ENCODE measurements at regions not wholly inside any gene's neighbourhood (a gene's known extent, or its start where the extent isn't known, plus 50 kb on each side); places are given as distances from the start of the nearest gene placed in this dataset.

GRCh38 chr2:212935752-212936151 lies 215.7 kb downstream of the IKZF2 start:
- Mint-ChIP-seq H3K27me3 (ENCODE audit: low read depth in 2 of 2) (no peaks in the 10 kb centered on the region), H3K9me3 (no peaks in the 10 kb centered on the region), H3K4me1 (peaks cover 1 to 9% of the 10 kb centered on the region in 2 donors), H3K27ac (no peak overlapping the region), H3K4me3 (no peak overlapping the region), H3K36me3 (peaks cover 19% of the 10 kb centered on the region)
- Histone ChIP-seq H3K4me3 (ENCODE audit: low read length) (no peak overlapping the region), H3K4me1 (ENCODE audit: control insufficient read depth, insufficient read depth, low read length) (no peaks in the 10 kb centered on the region), H3K36me3 (ENCODE audit: control insufficient read depth, insufficient read depth, low read length) (no peaks in the 10 kb centered on the region), H3K27ac (ENCODE audit: low read length) (no peak overlapping the region), H3K27me3 (ENCODE audit: control insufficient read depth, insufficient read depth, low read length) (no peaks in the 10 kb centered on the region), H3K9me3 (ENCODE audit: control insufficient read depth, insufficient read depth, low read length) (no peaks in the 10 kb centered on the region)
- DNase-seq (no peak), ATAC-seq (no peak)
- 100% methylated on average over 4 of the region's 4 CpGs for WGBS (ENCODE audit: insufficient coverage)
- intact Hi-C loops (cut with micrococcal nuclease): no loop called here
- TF ChIP-seq CTCF (IDR thresholded peaks at IDR 0.05): no peak

- no peak overlapping the region for H3K27ac ChIP-seq (ENCODE audit: low read length)
- ATAC-seq (no peak), DNase-seq (no peak)
- no peaks in the 10 kb centered on the region for H3K27me3 ChIP-seq (ENCODE audit: control insufficient read depth, insufficient read depth, low read length)
- no peak overlapping the region for H3K4me3 Mint-ChIP-seq
- H3K36me3 Mint-ChIP-seq: peaks cover 10% of the 10 kb centered on the region
- H3K4me1 ChIP-seq (ENCODE audit: control insufficient read depth, insufficient read depth, low read length): no peaks in the 10 kb centered on the region
- no peaks in the 10 kb centered on the region for H3K27me3 Mint-ChIP-seq (ENCODE audit: low read depth in 2 of 2)
- intact Hi-C loops (cut with micrococcal nuclease): no loop called here
- 96% methylated on average over 5 of the region's 5 CpGs for whole genome bisulfite sequencing (ENCODE audit: insufficient coverage)
- peaks cover 3 to 10% of the 10 kb centered on the region in 2 donors for H3K4me1 Mint-ChIP-seq
- TF ChIP-seq CTCF (IDR thresholded peaks at IDR 0.05): no peak
- no peaks in the 10 kb centered on the region for H3K9me3 ChIP-seq (ENCODE audit: control insufficient read depth, insufficient read depth, low read length)
- no peaks in the 10 kb centered on the region for H3K9me3 Mint-ChIP-seq
- H3K27ac Mint-ChIP-seq: no peak overlapping the region
- no peaks in the 10 kb centered on the region for H3K36me3 ChIP-seq (ENCODE audit: control insufficient read depth, insufficient read depth, low read length)
- H3K4me3 ChIP-seq (ENCODE audit: low read length): no peak overlapping the region
These were observed 220.1 kb downstream of the IKZF2 start for GRCh38 chr2:212931271-212931670.

GRCh38 chr2:212930556-212931260 lies 220.7 kb downstream of the IKZF2 start:
- no peaks in the 10 kb centered on the region for H3K9me3 Mint-ChIP-seq
- Histone ChIP-seq H3K27ac (ENCODE audit: low read length) (no peak overlapping the region), H3K4me3 (ENCODE audit: low read length) (no peak overlapping the region), H3K36me3 (ENCODE audit: control insufficient read depth, insufficient read depth, low read length) (no peaks in the 10 kb centered on the region), H3K27me3 (ENCODE audit: control insufficient read depth, insufficient read depth, low read length) (no peaks in the 10 kb centered on the region), H3K4me1 (ENCODE audit: control insufficient read depth, insufficient read depth, low read length) (no peaks in the 10 kb centered on the region), H3K9me3 (ENCODE audit: control insufficient read depth, insufficient read depth, low read length) (no peaks in the 10 kb centered on the region)
- intact Hi-C loops (cut with micrococcal nuclease): no loop called here
- peaks cover 3 to 10% of the 10 kb centered on the region in 2 donors for H3K4me1 Mint-ChIP-seq
- ATAC-seq: no peak
- H3K27me3 Mint-ChIP-seq (ENCODE audit: low read depth in 2 of 2): no peaks in the 10 kb centered on the region
- TF ChIP-seq CTCF (IDR thresholded peaks at IDR 0.05): no peak
- peaks cover 10% of the 10 kb centered on the region for H3K36me3 Mint-ChIP-seq
- H3K4me3 Mint-ChIP-seq: no peak overlapping the region
- DNase-seq: no peak
- H3K27ac Mint-ChIP-seq: no peak overlapping the region
- no CpG with 5 or more reads among the region's 1 CpG for WGBS (ENCODE audit: insufficient coverage)

DNA sequence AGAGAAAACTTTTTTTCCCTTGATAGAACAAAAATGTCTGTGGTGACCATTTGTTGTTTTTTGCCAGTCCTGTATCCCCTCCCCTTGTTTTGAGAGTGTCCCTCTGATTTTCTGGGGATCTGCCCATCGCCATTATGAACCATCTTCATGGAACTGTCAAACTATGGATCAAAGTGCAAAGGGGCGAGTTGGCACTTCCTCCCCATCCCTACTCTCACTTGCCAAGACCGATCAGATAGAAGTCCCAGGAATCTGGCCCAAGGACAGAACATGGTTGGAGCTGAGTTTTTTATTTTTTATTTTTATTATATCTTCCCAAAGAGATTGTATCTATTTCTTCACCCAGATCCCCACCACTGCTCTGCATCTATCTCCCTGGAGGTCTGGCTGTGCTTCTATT lies 221.4 kb downstream of the IKZF2 start:
- no peak for TF ChIP-seq CTCF (IDR thresholded peaks at IDR 0.05)
- WGBS (ENCODE audit: insufficient coverage): 97% methylated on average over 3 of the region's 3 CpGs
- no peak for ATAC-seq
- no peak overlapping the region for H3K27ac Mint-ChIP-seq
- no peaks in the 10 kb centered on the region for H3K36me3 ChIP-seq (ENCODE audit: control insufficient read depth, insufficient read depth, low read length)
- H3K27ac ChIP-seq (ENCODE audit: low read length): no peak overlapping the region
- intact Hi-C loops (cut with micrococcal nuclease): no loop called here
- no peaks in the 10 kb centered on the region for H3K27me3 ChIP-seq (ENCODE audit: control insufficient read depth, insufficient read depth, low read length)
- peaks cover 3 to 10% of the 10 kb centered on the region in 2 donors for H3K4me1 Mint-ChIP-seq
- H3K27me3 Mint-ChIP-seq (ENCODE audit: low read depth in 2 of 2): no peaks in the 10 kb centered on the region
- DNase-seq: no peak
- no peak overlapping the region for H3K4me3 Mint-ChIP-seq
- H3K4me1 ChIP-seq (ENCODE audit: control insufficient read depth, insufficient read depth, low read length): no peaks in the 10 kb centered on the region
- peaks cover under 1 to 1% of the 10 kb centered on the region in 2 donors for H3K9me3 Mint-ChIP-seq
- no peak overlapping the region for H3K4me3 ChIP-seq (ENCODE audit: low read length)
- H3K36me3 Mint-ChIP-seq: peaks cover 10% of the 10 kb centered on the region
- peaks cover under 1% of the 10 kb centered on the region for H3K9me3 ChIP-seq (ENCODE audit: control insufficient read depth, insufficient read depth, low read length)

Data from natural killer cell (primary cell).